ENCODE measurements at regions not wholly inside any gene's neighbourhood (a gene's known extent, or its start where the extent isn't known, plus 50 kb on each side); places are given as distances from the start of the nearest gene placed in this dataset.

DNA sequence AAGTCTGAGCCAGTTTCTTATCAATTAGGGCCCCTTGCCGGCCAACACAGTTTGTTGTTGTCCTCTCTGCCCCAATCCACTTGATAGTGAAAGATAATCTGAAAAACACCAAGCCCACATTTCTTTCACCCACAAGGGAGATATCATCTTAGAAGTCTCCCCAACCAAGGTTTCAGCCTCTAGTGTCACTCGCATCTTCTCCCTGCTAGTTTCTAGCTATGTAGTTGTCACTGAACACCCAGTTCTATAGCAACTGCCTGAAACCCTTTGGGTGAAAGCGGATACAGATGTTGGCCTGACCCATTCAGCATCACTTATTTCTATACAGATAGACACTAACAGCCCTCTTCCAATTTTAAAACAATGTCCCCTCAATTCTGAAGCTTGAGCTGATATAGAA, 116.3 kb downstream of the BMP15 start:
- Histone ChIP-seq H3K79me1 (ENCODE audit: insufficient read depth, low read depth, low read length, poor library complexity, severe bottlenecking) (no peaks in the 10 kb centered on the region), H2BK12ac (ENCODE audit: insufficient read length, low read depth, low read length) (no peak overlapping the region), H4K5ac (ENCODE audit: insufficient read length, low read depth, low read length) (no peak overlapping the region), H4K20me1 (ENCODE audit: control insufficient read depth, insufficient read depth, insufficient read length) (no peaks in the 10 kb centered on the region), H3T11ph (ENCODE audit: low read length) (no peak overlapping the region), H3K79me2 (ENCODE audit: insufficient read depth, low read length) (no peaks in the 10 kb centered on the region), H2BK5ac (ENCODE audit: insufficient read length, low read length) (no peak overlapping the region), H3K18ac (ENCODE audit: insufficient read length, low read depth, low read length) (no peak overlapping the region), H3K27me3 (ENCODE audit: insufficient read depth, low read length) (no peaks in the 10 kb centered on the region; the same call in 1 of the 2 replicates), H4K8ac (replicated peaks; ENCODE audit: insufficient read length, low read depth, low read length) (no peak overlapping the region), H3K23ac (ENCODE audit: insufficient read length, low read depth, low read length) (no peak overlapping the region), H2AK5ac (ENCODE audit: insufficient read length, low read length) (no peak overlapping the region), H3K56ac (ENCODE audit: insufficient read length, low read depth, low read length) (no peak overlapping the region), H4K91ac (ENCODE audit: insufficient read length, low read depth, low read length) (no peak overlapping the region), H2BK20ac (ENCODE audit: low read depth, low read length, poor library complexity, severe bottlenecking) (no peak overlapping the region), H3K27ac (ENCODE audit: insufficient read length, low read depth, low read length) (no peak overlapping the region), H2AFZ (ENCODE audit: low read length) (no peak overlapping the region), H3K9ac (ENCODE audit: extremely low read depth, insufficient read length, low read length) (no peak overlapping the region), H3K4ac (ENCODE audit: low read depth, low read length) (no peak overlapping the region), H2BK120ac (ENCODE audit: low read depth, low read length, poor library complexity, severe bottlenecking) (no peak overlapping the region), H3K9me3 (ENCODE audit: control insufficient read depth, low read depth, low read length) (peaks cover under 1% of the 10 kb centered on the region), H3K23me2 (ENCODE audit: insufficient read length, low read depth, low read length, poor library complexity, severe bottlenecking) (no peaks in the 10 kb centered on the region), H3K4me2 (ENCODE audit: insufficient read depth, insufficient read length, low read length) (no peak overlapping the region), H2BK15ac (ENCODE audit: low read depth, low read length) (no peak overlapping the region), H3K14ac (ENCODE audit: insufficient read depth, low read length) (no peak overlapping the region), H3K4me1 (ENCODE audit: insufficient read depth, low read length) (no peaks in the 10 kb centered on the region)
- DNase-seq, result no peak
- H3K27me3 Mint-ChIP-seq (ENCODE audit: low read depth), result no peaks in the 10 kb centered on the region; the same call in 1 of the 2 replicates
- no peak overlapping the region for H3K27ac Mint-ChIP-seq
- H3K36me3 Mint-ChIP-seq (ENCODE audit: insufficient read depth in 1 of 3, low read depth in 3 of 3), result peaks cover 0 to 3% (median 0%) of the 10 kb centered on the region in 3 experiments; a peak in 2 of 7 replicates
- peaks cover 69 to 74% of the 10 kb centered on the region in 2 experiments for H3K9me3 Mint-ChIP-seq
- no peak for TF ChIP-seq CTCF (conservative IDR thresholded peaks at IDR 0.05)
- no peak overlapping the region for H3K4me3 Mint-ChIP-seq
- no CpG with 5 or more reads among the region's 3 CpGs for WGBS (ENCODE audit: extremely low coverage, insufficient read length, low lambda C conversion rate)
- peaks cover 9 to 12% of the 10 kb centered on the region in 2 experiments for H3K4me1 Mint-ChIP-seq
